HCT116 (cell line): ENCODE measurements at regions not wholly inside any gene's neighbourhood (a gene's known extent, or its start where the extent isn't known, plus 50 kb on each side); places are given as distances from the start of the nearest gene placed in this dataset.

Experiments
- ATAC-seq: fragments of 200-7000 bp; cut with Tn5 transposase; 2 replicates; pipeline ENCODE4 v1.9.1; 2020; ENCODE audit warnings: mild to moderate bottlenecking, moderate library complexity
- BruUV-seq: library from RNA; stranded (reverse); fragments of 400-500 nt; replicated peaks from 2 replicates; lab custom pipeline; 2021; lab: Mats Ljungman, UMichigan
- CTCF ChIA-PET: fragments of 300-600 bp; sonication (Branson Sonifier 250); formaldehyde crosslinking; loops from one replicate; lab custom pipeline; 2021; ENCODE audit warnings: antibody characterized with exemption; lab: Charles Lee
- POLR2A ChIA-PET: fragments of 300-600, 350-600 bp; sonication (Branson Sonifier 250); formaldehyde crosslinking; loops from one replicate; lab custom pipeline; 2021; ENCODE audit warnings: antibody characterized with exemption; lab: Charles Lee
- RAD21 ChIA-PET, 2 experiments: fragments of 300-600 bp; sonication (Branson Sonifier 250); formaldehyde crosslinking; loops; one replicate each; lab custom pipeline; 2023; ENCODE audit warnings: low total read pairs in 2 of 2; ENCODE audit not compliant: uncharacterized antibody in 2 of 2, unreplicated experiment in 2 of 2, low non-redundant PET in 1 of 2; lab: Charles Lee
- DNase-seq: peaks from one replicate; pipeline ENCODE4 v3.0.0-alpha.2; 2010; ENCODE audit warnings: low read depth, low spot score
- H2AFZ ChIP-seq: fragments of 200-600 bp; shearing (Covaris generic), sonication (generic); 2 replicates; pipeline ENCODE4 v1.6.1; 2017; ENCODE audit warnings: low read depth, mixed run types, mixed read lengths, antibody characterized with exemption, low read length; ENCODE audit not compliant: poor library complexity, severe bottlenecking
- H3K27ac ChIP-seq: 2 replicates; pipeline ENCODE4 v1.5.1; 2012; ENCODE audit warnings: low read depth, low read length
- H3K27me3 ChIP-seq: fragments of 200-600 bp; sonication (generic); 2 replicates; pipeline ENCODE4 v1.6.1; 2016; ENCODE audit warnings: mixed run types, low read length, mixed read lengths; ENCODE audit not compliant: insufficient read depth
- H3K36me3 ChIP-seq, 2 experiments: fragments of 200-500 bp in 1 of 2; fragments of 200-600 bp in 1 of 2; sonication (Bioruptor generic) in 1 of 2; sonication (generic) in 1 of 2; 2 replicates each; pipeline versions ENCODE4 v1.5.1 to v1.6.1; 2014 to 2016; ENCODE audit warnings: low read length in 2 of 2, inconsistent platforms in 1 of 2, mixed read lengths in 1 of 2, mixed run types in 1 of 2; ENCODE audit not compliant: insufficient read depth in 2 of 2, control insufficient read depth in 1 of 2
- H3K4me1 ChIP-seq, 2 experiments: fragments of 200-600 bp in 1 of 2; sonication (generic) in 1 of 2; 2 replicates each; pipeline versions ENCODE4 v1.5.1 to v1.6.1; 2012 to 2017; ENCODE audit warnings: low read length in 2 of 2, inconsistent platforms in 1 of 2, mild to moderate bottlenecking in 1 of 2, mixed read lengths in 1 of 2, mixed run types in 1 of 2, moderate library complexity in 1 of 2; ENCODE audit not compliant: insufficient read depth in 2 of 2, control insufficient read depth in 1 of 2
- H3K4me2 ChIP-seq: fragments of 200-600 bp; sonication (generic); 2 replicates; pipeline ENCODE4 v1.6.1; 2017; ENCODE audit warnings: mixed run types, low read length, mixed read lengths
- H3K4me3 ChIP-seq, 2 experiments: fragments of 200-600 bp in 1 of 2; sonication (generic) in 1 of 2; replicated peaks in 1 of 2; 2 replicates each; pipeline ENCODE4 v1.5.1; 2011 to 2016; ENCODE audit warnings: low read length in 2 of 2, control low read depth in 1 of 2, low read depth in 1 of 2, mild to moderate bottlenecking in 1 of 2, mixed read lengths in 1 of 2, mixed run types in 1 of 2
- H3K79me2 ChIP-seq: fragments of 200-600 bp; sonication (generic); 2 replicates; pipeline ENCODE4 v1.6.1; 2017; ENCODE audit warnings: mild to moderate bottlenecking, mixed run types, low read length, moderate library complexity, mixed read lengths; ENCODE audit not compliant: insufficient read depth
- H3K9ac ChIP-seq: fragments of 200-600 bp; sonication (generic); 2 replicates; pipeline ENCODE4 v1.6.1; 2016; ENCODE audit warnings: low read length, mixed read lengths
- H3K9me2 ChIP-seq: fragments of 200-600 bp; sonication (generic), shearing (Covaris generic); 2 replicates; pipeline ENCODE4 v1.6.1; 2017; ENCODE audit warnings: mixed run types, mild to moderate bottlenecking, moderate library complexity; ENCODE audit not compliant: insufficient read depth
- H3K9me3 ChIP-seq, 2 experiments: fragments of 200-500 bp in 1 of 2; fragments of 200-600 bp in 1 of 2; sonication (Bioruptor generic) in 1 of 2; sonication (generic) in 1 of 2; 2 replicates each; pipeline ENCODE4 v1.6.1; 2014 to 2017; ENCODE audit warnings: low read length in 2 of 2, mixed read lengths in 2 of 2, inconsistent platforms in 1 of 2, low read depth in 1 of 2, mild to moderate bottlenecking in 1 of 2, mixed run types in 1 of 2, moderate library complexity in 1 of 2; ENCODE audit not compliant: control insufficient read depth in 1 of 2, insufficient read depth in 1 of 2
- H4K20me1 ChIP-seq: fragments of 200-600 bp; sonication (generic), shearing (Covaris generic); 2 replicates; pipeline ENCODE4 v1.6.1; 2017; ENCODE audit warnings: mixed run types, mild to moderate bottlenecking, moderate library complexity; ENCODE audit not compliant: insufficient read depth
- EZH2 ChIP-seq: fragments of 200-600 bp; sonication (generic); IDR thresholded peaks from 2 replicates; pipeline ENCODE4 v1.6.1; 2017; ENCODE audit warnings: antibody characterized with exemption, mixed run types
- FOSL1 ChIP-seq: IDR thresholded peaks from 2 replicates; pipeline ENCODE4 v1.6.1; 2012; ENCODE audit warnings: low read depth
- JUND ChIP-seq: IDR thresholded peaks from 2 replicates; pipeline ENCODE4 v1.6.1; 2012
- SIN3A ChIP-seq: IDR thresholded peaks from 2 replicates; pipeline ENCODE4 v1.6.1; 2012; ENCODE audit warnings: low read depth
- SP1 ChIP-seq: IDR thresholded peaks from 2 replicates; pipeline ENCODE4 v1.6.1; 2012; ENCODE audit warnings: low read depth
- TCF7L2 ChIP-seq: IDR thresholded peaks from 2 replicates; pipeline ENCODE4 v1.7.0; 2011; ENCODE audit warnings: borderline replicate concordance, inconsistent platforms; ENCODE audit not compliant: insufficient read depth, insufficient read length; ENCODE audit errors: extremely low read depth
- ZNF274 ChIP-seq: fragments of 200-500 bp; sonication (Bioruptor generic); IDR thresholded peaks from 2 replicates; pipeline ENCODE4 v1.6.1; 2014; ENCODE audit warnings: mild to moderate bottlenecking, low read depth, low read length, inconsistent platforms
- intact Hi-C: fragments of 100-400 bp; cut with micrococcal nuclease; formaldehyde crosslinking; loops from 2 replicates; pipeline ENCODE4 v1.10.0; 2022
- TF ChIP-seq, protein P1 (sequence below): IDR thresholded peaks from 2 replicates; pipeline ENCODE4 v1.6.1; 2011; ENCODE audit warnings: mild to moderate bottlenecking, low read length, moderate library complexity; ENCODE audit not compliant: insufficient replicate concordance; ENCODE audit errors: extremely low read depth
- TF ChIP-seq, protein P2 (sequence below), 3 experiments: fragments of 200-600 bp in 1 of 3; sonication (generic) in 1 of 3; IDR thresholded peaks in 2 of 3; conservative IDR thresholded peaks in 1 of 3; 2 replicates each; pipeline ENCODE4 v1.5.1; 2012 to 2017; ENCODE audit warnings: low read depth in 2 of 3, low read length in 2 of 3, antibody characterized with exemption in 1 of 3, borderline replicate concordance in 1 of 3, control low read depth in 1 of 3, mild to moderate bottlenecking in 1 of 3, mixed read lengths in 1 of 3, mixed run types in 1 of 3, moderate library complexity in 1 of 3; ENCODE audit not compliant: insufficient read depth in 1 of 3

DNA sequence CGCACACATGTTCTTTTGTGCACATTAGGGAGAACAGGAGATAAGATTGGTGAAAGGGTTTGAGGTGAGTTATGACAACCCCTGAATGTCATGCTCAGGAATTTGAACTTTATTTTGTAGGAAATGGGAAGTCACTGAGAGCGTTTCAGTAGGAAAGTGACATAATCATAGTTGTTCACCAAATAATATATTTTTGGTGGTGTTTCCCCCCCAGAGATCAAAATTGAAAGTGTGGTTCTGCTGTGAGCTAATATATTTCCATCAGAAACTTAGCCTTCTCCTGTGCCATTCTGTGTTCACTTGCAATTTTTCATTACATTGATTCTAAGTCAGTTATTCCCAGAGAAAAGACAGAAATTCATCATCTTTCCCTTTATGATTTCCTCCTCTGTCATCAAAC lies 64.1 kb upstream of the RCN1 start:
- peaks cover 18% of the 10 kb centered on the region for H3K27me3 ChIP-seq
- H3K79me2 ChIP-seq = no peaks in the 10 kb centered on the region
- ChIA-PET POLR2A (no interaction called here), RAD21 (no interaction called here)
- no peaks in the 10 kb centered on the region for H3K4me1 ChIP-seq
- DNase-seq (no peak), ATAC-seq (no peak)
- H3K9me2 ChIP-seq = no peaks in the 10 kb centered on the region
- H3K9me3 ChIP-seq = no peaks in the 10 kb centered on the region
- no peak overlapping the region for H3K27ac ChIP-seq
- no peaks in the 10 kb centered on the region for H4K20me1 ChIP-seq
- no peak overlapping the region for H3K9ac ChIP-seq
- BruUV-seq = no TSS peak
- intact Hi-C loops = no loop called here
- H3K4me3 ChIP-seq = no peak overlapping the region
- no peak overlapping the region for H3K4me2 ChIP-seq
- no peak overlapping the region for H2AFZ ChIP-seq
- TF ChIP-seq JUND (no peak), TCF7L2 (no peak), ZNF274 (no peak), EZH2 (no peak), FOSL1 (no peak), SIN3A (no peak), SP1 (no peak)
- TF ChIP-seq, protein P1, sequence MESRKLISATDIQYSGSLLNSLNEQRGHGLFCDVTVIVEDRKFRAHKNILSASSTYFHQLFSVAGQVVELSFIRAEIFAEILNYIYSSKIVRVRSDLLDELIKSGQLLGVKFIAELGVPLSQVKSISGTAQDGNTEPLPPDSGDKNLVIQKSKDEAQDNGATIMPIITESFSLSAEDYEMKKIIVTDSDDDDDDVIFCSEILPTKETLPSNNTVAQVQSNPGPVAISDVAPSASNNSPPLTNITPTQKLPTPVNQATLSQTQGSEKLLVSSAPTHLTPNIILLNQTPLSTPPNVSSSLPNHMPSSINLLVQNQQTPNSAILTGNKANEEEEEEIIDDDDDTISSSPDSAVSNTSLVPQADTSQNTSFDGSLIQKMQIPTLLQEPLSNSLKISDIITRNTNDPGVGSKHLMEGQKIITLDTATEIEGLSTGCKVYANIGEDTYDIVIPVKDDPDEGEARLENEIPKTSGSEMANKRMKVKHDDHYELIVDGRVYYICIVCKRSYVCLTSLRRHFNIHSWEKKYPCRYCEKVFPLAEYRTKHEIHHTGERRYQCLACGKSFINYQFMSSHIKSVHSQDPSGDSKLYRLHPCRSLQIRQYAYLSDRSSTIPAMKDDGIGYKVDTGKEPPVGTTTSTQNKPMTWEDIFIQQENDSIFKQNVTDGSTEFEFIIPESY = no peak
- TF ChIP-seq, protein P2, sequence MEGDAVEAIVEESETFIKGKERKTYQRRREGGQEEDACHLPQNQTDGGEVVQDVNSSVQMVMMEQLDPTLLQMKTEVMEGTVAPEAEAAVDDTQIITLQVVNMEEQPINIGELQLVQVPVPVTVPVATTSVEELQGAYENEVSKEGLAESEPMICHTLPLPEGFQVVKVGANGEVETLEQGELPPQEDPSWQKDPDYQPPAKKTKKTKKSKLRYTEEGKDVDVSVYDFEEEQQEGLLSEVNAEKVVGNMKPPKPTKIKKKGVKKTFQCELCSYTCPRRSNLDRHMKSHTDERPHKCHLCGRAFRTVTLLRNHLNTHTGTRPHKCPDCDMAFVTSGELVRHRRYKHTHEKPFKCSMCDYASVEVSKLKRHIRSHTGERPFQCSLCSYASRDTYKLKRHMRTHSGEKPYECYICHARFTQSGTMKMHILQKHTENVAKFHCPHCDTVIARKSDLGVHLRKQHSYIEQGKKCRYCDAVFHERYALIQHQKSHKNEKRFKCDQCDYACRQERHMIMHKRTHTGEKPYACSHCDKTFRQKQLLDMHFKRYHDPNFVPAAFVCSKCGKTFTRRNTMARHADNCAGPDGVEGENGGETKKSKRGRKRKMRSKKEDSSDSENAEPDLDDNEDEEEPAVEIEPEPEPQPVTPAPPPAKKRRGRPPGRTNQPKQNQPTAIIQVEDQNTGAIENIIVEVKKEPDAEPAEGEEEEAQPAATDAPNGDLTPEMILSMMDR (IDR thresholded peaks at IDR 0.05 in 2 of 3, conservative IDR thresholded peaks at IDR 0.05 in 1 of 3; ENCODE audit: borderline replicate concordance in 1 of 3, insufficient read depth in 1 of 3, low read depth in 2 of 3, low read length in 2 of 3) = no peak
- TF ChIP-seq, all 23 proteins: peak for 0
- CTCF ChIA-PET = no interaction called here
- H3K36me3 ChIP-seq = no peaks in the 10 kb centered on the region
